GM19395 (cell line): ENCODE measurements at regions not wholly inside any gene's neighbourhood (a gene's known extent, or its start where the extent isn't known, plus 50 kb on each side); places are given as distances from the start of the nearest gene placed in this dataset.
A peak's percentile ranks its signal among the peaks of the same experiment; 100 is the strongest.

ENCODE experiments used
- ATAC-seq: cut with Tn5 transposase; IDR thresholded peaks from one replicate; pipeline ENCODE4 v1.9.1; 2021; ENCODE audit warnings: mild to moderate bottlenecking, moderate library complexity; ENCODE audit not compliant: unreplicated experiment

DNA sequence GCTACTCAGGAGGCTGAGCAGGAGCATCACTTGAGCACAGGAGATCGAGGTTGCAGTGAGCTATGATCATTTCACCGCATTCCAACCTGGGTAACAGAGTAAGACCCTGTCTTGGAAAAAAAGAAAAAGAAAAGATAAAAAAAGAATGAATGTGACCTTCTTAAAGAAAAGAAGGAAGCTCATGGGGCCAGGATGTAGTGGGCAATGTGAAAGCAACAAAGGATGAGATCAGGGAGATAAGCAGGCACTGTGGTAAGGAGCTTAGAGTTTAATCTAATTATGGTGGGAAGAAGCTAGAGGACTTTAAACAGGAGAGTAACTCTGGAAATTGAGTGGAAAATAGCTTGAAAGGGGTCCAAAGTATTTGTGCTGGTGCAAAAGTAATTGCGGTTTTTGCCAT, 231.6 kb upstream of the UBE2E2 start:
- ATAC-seq: no peak

DNA sequence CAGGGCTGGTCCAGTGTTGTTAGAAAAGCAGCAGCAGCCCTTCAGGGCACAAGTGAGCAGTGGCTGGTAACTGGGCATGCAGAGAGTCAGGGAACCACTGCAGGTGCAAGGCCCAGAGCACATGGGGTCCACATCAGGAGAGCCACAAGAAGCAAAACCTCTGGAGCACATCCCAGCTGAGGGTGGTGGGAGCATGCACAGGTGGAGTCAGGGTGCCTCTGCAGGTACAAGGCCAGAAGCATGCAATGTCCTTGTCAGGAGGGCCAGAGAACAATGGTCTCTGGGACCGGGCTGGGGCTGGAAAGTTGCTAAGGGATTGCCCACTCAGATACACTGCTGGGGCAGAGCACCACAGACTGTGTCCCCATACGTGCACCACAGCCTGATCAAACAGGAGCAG, 226.1 kb upstream of the UBE2E2 start:
- ATAC-seq: peak; percentile 21

DNA sequence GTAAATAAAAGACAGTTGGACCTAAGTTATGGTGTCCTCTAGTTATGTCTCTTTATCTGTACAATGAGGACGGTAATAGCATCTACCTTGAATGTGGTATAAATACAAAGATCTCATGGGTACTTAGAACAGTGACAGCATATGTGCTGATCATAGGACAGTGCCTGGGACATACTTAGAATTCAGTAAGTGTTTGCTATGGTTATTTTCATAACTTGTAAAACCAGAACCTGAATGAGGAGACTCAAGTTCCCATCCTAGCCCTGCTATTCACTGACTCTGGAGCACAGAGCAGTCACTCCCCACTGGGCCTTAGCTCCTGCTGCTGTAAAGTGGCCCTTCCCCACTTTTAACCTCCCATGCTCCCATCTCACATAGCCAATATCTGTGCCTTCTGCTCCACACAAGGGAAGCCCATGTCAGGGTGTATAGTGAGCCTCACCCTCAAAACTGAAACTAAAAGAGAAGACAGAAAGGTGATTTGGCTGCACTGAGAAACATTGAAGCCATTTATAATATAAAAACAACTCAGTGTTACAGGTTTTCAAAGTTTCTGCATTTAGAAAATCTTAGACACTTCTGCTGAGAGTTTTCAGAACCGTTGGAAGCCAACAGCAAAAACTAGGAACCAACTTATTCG, 225.4 kb upstream of the UBE2E2 start:
- peak; percentile 82 for ATAC-seq

DNA sequence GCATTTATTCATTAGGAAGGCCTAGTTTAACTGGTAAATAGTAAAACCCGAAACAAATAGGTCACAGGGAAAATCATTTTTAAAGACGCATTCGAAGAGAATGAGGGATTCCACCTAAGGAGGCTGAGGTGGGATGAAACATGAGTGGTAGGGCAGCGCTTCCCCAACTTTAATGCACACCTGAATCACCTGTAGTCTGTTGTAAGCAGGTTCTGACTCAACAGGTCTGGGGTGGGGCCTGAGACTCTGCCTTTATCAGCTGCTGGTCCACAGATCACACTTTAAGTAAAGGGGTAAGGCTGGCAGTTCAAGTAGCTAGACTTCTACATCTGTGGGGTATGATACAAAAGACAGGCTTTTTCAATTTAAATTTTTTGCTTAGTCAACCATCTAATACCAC, 223.5 kb upstream of the UBE2E2 start:
- no peak for ATAC-seq

DNA sequence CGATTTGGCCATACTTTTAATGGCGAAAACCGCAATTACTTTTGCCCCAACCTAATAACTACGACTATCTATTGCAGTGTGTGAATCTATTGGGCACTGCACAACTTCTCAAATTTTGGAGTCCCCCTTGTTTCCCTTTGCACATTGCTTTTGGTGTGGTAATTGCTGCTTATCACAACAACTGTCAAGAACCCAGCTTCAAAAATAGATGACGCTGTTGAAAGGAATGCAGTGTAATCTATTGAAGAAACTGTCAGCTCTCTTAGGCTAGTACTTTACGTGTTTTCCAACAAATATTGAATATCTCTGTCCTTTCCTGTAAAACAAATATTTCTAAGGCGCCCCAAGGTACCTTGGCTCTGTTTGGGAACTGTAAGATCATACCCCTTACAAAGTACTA, 222.8 kb upstream of the UBE2E2 start:
- ATAC-seq: no peak

DNA sequence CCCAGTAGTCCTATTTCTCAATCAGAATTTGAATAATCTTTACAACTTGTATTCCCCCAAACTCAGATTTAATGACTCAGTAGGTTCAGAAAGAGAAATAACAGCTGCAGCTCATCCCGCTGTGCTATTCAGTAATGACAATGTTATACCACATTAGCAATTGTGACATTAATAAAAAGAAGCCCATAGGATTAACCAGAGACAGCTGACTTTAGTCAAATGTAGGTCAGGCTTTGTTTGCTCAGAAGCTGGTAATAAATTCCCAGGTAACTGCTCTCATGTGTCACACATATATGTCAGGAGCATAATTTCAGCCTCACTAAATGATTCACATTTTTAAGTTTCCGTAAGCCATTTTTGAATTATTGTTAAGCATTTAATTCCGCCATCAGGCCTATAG, 222.0 kb upstream of the UBE2E2 start:
- ATAC-seq: no peak

DNA sequence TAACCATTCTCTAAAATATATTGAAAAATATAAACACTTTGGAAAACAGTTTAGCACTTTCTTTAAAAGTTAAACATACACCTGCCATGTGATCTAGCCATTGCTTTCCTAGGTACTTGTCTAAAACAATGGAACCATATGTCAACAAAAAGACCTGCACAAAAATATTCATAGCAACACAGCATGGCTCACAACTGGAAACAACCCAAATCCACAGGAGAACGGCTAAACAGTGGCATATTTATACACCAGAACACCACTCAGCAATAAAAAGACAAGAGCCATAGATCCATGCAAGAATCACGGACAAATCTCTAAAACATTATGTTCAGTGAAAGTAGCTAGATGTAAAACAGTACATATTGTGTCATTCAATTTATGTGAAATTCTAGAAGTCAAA, 221.3 kb upstream of the UBE2E2 start:
- ATAC-seq: no peak

DNA sequence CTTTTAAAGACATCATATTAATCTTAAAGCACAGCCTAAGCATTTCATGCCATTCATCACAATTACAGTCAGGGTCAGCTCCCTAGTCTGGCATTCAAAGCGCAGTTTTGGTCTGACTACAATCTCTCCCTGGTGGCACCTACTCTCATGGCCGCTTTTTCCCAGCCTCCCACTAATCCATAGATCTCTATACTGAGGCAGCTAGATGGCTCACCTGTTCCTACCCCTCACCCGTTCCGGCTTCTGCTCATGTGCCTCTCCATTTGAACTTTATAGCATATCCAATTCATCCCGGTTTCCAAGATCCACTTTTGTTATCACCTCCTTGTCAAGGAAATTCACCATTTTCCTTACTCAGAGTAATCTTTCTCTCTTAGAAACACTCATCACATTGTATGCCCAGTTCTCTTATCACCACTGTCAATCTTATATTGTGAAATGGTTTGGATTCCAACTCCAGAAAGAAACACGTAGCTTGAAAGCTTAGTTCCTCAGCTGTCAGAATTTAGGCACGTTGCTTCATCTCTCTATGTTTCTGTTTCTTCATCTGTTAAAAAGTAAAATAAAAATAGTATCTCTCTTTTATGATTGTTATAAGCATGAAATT, 220.0 kb upstream of the UBE2E2 start:
- ATAC-seq: no peak

DNA sequence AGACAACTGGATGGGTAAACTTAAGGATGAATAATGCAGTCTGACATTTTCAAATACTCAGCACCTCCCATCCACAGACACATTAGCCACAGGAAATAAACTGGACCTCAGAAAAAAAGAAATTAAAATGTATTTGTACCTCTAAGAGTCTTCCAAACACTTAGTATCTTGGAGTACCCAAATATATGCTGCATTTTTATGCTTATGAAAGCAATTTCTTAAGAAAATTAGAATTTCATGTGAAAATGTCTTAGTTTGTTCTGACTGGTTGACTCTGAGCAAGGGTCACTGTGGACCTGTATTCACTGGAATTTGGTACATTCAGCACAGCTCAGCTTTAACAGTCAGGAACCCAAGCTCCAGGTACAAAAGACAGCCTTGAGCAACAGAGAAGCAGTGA, 216.2 kb upstream of the UBE2E2 start:
- no peak for ATAC-seq

DNA sequence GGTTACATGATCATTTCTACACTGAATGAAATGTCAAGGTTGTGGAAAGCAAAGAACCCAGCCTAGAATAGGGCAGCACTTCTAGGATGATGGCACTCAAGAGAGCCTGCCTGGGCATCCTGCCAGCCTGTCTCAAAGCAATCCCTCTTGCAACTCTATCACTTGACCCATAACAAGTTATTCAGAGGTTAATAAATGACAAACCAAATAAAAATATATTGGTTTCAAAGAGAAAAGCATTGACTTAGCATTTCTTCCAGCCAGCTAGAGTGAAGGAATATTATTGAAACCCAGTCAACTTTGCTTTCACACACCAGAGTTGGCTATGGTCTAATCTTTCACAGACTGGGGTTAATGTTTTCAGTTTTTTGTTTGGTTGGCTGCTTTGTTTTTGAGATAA, 214.6 kb upstream of the UBE2E2 start:
- no peak for ATAC-seq

DNA sequence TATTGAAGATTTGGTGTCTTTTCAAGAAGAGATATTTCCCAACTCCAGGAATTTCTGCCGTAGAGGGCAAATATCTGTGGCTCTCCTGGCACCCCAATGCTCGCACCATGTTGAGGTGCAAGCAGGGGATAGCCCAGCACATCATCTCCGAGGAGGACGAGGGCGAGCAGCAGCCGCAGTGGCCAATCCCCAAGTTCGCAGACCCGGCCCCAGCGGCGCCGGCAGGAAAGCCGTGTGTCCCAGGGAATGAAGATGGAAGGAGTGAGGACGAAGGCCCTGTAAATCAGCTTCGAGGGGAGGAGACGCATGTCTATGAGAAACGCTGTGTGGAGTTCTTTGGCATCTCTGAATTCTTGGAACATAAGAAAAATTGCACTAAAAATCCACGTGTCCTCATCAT, 213.4 kb upstream of the UBE2E2 start:
- no peak for ATAC-seq

DNA sequence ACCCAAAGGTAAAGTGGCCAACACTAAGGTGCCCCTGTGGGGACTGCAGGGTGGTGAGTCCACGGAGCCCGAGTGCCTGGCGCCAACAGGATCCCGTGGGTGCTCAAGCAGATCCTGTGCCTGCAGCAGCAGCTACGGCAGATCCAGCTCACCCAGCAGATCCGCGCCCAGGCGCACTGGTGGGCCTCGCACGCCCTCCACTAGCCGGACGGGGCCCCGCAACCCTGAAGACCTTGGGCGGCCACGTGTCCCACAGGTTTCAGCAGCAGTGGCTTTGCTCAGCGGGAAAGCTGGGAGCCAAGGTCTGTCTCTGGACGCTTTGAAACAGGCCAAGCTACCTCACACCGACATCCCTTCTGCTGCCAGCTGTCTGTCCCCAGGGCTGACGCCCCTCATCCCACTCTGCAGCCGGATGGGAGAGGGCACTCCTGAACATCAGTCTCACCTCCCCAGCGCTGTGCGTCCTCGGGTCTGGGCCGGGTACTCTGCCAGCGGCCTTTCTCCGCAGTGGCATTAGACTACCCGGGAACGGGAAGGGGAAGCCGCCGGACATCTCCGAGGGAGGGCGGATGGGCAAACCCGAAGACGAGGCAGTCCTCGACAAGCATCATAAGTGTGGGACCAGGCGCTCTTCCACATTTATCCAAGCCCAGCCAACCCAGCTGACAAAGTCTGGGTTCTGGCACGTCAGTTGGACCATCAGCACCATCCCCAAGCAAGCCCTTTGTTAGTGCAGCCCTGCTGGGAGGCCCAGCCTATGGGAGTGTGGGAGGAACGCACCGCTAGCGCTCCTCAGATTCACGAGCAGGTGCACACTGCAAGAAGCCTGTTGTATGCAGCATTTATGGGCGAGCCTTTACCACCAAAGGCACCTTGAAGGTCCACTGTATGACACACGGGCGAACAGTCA, 212.6 kb upstream of the UBE2E2 start:
- no peak for ATAC-seq

DNA sequence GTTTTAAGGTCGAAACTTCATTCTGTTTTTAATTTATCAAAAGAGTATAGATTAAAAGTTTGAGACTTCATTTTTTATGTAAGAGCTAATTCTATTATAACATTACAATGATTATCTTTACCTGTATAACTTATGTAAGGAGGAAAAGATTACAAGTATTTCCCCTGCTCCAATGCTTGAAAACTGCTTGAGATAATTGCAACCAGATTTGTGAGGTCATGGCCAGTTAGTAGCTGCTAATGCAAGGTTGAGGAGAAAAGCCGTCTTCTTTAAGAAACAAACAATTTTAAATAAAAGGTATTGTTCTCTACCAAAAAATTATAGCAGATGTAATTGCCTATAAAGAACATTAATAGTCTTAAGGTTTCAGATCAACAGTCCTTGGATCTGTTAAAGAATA, 208.3 kb upstream of the UBE2E2 start:
- no peak for ATAC-seq

DNA sequence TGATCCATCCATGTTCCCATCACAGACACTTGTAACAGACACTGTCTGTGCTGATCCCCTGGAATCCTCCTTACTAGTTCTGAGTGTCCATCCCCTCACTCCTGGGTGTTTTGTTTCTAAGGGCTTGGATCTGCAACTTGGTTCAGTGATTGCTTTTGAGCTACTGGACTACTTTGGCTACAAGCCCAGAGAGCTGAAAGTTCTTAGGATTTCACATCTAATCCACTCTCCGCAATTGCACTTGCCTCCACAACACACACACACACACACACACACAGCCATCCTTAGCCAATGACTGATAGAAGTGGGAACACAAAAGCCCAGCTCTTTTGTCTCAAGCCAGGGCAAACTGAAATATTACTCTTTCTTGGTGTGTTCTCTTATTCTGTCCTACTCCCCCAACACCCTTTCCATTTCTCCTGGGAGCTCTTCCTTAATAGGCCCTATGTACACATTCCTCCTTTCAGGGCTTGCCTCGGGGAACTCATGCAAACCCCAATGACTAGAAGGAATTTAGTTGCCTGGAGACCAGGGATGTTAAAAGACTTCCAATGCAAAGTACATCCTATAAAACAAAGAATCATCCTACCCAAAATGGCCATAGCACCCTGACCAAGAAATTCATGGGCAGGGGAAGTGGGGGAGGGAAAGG, 206.1 kb upstream of the UBE2E2 start:
- no peak for ATAC-seq

DNA sequence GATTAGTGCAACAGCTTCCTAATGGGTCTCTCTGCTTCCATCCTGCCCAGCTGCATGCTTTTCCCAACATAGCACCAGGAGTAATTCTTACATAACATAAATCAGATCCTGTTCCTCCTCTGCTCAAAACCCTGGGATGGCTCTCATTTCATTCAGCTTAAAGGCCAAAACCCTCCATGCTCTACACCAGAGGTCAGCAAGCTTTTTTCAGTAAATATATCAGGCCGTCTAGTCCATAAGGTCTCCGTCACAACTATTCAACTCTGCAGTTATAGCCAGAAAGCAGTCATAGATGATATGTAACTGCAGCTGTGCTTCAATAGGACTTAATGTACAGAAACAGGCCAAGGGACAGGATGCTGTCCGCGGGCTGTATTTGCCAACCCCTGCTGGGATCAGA, 202.8 kb upstream of the UBE2E2 start:
- no peak for ATAC-seq

DNA sequence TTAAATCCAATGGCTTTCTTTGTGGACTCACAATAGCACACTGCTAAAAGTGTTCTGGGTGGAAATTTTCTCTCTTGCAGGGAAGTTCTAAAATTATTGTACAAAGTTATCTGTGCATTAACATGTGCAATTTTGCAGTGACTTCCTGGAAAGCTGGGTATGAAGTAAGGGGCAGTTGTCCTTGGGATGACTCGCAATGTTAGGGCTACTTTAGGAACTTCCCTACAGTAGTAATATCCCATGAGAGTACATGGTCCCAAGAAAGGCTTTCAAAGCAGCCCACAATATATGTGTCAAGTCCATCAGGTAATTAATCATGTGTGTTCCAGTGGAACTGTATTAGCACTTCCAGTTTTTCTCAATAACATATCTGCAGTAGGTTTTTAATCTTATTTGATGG, 201.0 kb upstream of the UBE2E2 start:
- no peak for ATAC-seq

DNA sequence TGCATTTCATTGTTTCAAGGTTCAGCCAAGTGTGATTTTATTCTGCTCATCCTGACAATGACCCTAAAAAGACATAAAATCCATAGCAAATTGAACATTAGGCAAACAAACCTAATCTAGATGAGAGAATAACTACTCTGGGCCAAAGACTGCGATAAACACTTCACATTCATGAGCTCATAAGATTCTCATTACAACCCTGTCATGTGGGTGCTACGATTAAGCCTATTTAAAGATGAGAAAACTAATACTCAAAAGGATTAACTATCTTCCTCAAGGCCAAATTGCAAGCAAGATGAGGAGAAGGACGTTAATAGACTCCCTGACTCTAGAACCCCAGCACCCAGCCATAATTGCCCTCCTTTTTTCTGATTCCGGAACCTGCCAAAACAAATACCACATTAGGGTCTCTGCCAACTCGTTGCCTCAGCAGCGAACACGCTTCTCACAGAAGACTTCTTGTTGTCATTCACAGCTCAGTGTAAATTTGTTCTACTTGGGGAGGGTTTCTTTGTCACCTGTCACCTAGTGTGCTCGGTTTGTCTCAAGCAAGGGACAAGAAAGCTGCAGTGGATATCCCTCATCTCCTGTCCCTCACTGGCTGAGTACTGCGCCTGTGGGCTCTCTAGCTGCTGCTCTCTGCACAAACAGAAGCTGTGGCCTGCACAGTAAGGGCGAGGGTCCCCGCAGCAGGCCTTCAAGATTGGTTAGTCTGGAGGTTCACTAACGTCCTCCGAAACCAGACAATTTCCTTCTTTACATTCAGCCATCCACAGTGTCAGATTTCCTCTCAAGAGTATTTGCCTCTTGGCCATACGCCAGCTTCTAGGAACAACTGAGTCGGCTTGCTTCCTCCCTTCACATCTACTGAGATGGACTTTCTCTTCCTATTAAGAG, 200.0 kb upstream of the UBE2E2 start:
- ATAC-seq: no peak

DNA sequence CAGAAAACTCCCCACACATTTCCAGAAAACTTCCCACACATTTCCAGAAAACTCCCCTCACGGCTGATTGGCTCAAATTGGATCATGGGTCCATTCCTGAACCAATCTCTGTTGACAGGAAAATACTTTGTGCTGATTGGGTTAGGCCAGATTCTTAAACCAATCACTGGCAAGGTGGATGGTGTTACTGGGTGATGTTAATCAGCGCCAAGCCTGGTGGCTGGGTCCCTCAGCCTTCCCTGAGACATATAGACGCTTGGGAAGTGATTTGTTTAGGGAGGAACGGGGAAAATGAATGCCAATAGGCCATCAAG, 199.4 kb upstream of the UBE2E2 start:
- no peak for ATAC-seq

DNA sequence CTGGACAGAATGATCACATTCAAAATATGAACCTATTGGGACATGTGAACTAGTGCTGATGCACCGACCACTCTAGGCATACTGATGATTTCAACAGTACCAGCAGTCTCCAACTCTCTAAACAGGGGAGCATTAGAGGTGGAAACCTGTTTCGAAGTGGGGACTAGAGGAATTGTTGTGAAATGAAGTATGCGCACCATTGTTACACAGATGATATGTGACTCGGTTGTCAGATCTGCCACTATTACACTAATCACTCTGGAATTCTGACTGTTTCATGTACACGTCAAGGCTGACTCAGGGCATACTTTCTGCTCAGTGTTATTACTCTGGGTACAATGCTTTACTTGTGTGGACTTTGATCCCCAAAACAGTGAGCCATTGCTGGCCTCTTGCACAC, 198.2 kb upstream of the UBE2E2 start:
- ATAC-seq: no peak

DNA sequence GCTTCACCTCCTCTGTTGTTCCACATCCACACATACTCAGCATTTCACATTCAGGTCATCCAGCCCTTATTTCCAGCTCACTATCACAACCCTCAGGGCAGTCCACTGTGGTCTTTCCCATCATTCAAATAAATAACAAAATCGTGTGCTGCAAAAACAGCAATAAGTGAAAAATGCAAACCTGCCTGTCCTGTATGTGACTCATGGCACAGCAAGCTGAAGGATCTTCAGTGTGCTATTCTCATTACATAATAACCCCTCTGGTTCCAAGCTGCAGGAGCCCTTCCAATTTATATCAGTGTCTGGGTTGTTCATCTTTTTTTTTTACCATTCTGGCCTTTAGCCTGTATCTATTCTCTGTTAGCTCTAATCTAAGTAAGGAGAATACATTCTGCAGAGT, 185.3 kb upstream of the UBE2E2 start:
- ATAC-seq: no peak
